MM.1S (cell line): ENCODE measurements at regions not wholly inside any gene's neighbourhood (a gene's known extent, or its start where the extent isn't known, plus 50 kb on each side); places are given as distances from the start of the nearest gene placed in this dataset.

Experiments
- DNase-seq: peaks from one replicate; pipeline ENCODE4 v3.0.0-alpha.2; 2015
- H2AFZ ChIP-seq: fragments of 300-600 bp; sonication (generic); 2 replicates; pipeline ENCODE4 v1.6.0; 2016; ENCODE audit warnings: antibody characterized with exemption, low read length
- H3F3A ChIP-seq: fragments of 300-600 bp; sonication (generic); 2 replicates; pipeline ENCODE4 v1.6.1; 2016; ENCODE audit warnings: mild to moderate bottlenecking, antibody characterized with exemption, low read length, moderate library complexity, mixed read lengths; ENCODE audit not compliant: insufficient read depth
- H3K27ac ChIP-seq: fragments of 300-600 bp; sonication (generic); 2 replicates; pipeline ENCODE4 v1.5.1; 2016; ENCODE audit warnings: mild to moderate bottlenecking, low read length
- H3K27me3 ChIP-seq: fragments of 300-600 bp; sonication (generic); replicated peaks from 2 replicates; pipeline ENCODE4 v1.6.0; 2016; ENCODE audit warnings: low read length; ENCODE audit not compliant: insufficient read depth
- H3K36me3 ChIP-seq: fragments of 300-600 bp; sonication (generic); replicated peaks from 2 replicates; pipeline ENCODE4 v1.6.1; 2016; ENCODE audit warnings: mild to moderate bottlenecking, low read length, mixed read lengths; ENCODE audit not compliant: insufficient read depth
- H3K4me1 ChIP-seq: fragments of 300-600 bp; sonication (generic); 2 replicates; pipeline ENCODE4 v1.6.1; 2016; ENCODE audit warnings: low read length, mixed read lengths
- H3K4me2 ChIP-seq: fragments of 300-600 bp; sonication (generic); 2 replicates; pipeline ENCODE4 v1.6.0; 2016; ENCODE audit warnings: low read depth, low read length
- H3K4me3 ChIP-seq: fragments of 300-600 bp; sonication (generic); 2 replicates; pipeline ENCODE4 v1.5.1; 2016; ENCODE audit warnings: low read length, mixed read lengths
- H3K79me2 ChIP-seq: fragments of 300-600 bp; sonication (generic); 2 replicates; pipeline ENCODE4 v1.6.1; 2016; ENCODE audit warnings: mixed run types, low read length, mixed read lengths
- H3K9ac ChIP-seq: fragments of 300-600 bp; sonication (generic); 2 replicates; pipeline ENCODE4 v1.6.1; 2016; ENCODE audit warnings: low read length, mixed read lengths
- H3K9me2 ChIP-seq: fragments of 300-600 bp; sonication (generic); replicated peaks from 2 replicates; pipeline ENCODE4 v1.6.1; 2016; ENCODE audit warnings: mild to moderate bottlenecking, low read length, mixed read lengths; ENCODE audit not compliant: insufficient read depth
- H3K9me3 ChIP-seq: fragments of 300-600 bp; sonication (generic); replicated peaks from 2 replicates; pipeline ENCODE4 v1.6.1; 2016; ENCODE audit warnings: mild to moderate bottlenecking, low read length, mixed read lengths; ENCODE audit not compliant: insufficient read depth
- H4K20me1 ChIP-seq: fragments of 300-600 bp; sonication (generic); 2 replicates; pipeline ENCODE4 v1.6.1; 2016; ENCODE audit warnings: mild to moderate bottlenecking, low read length, moderate library complexity, mixed read lengths; ENCODE audit not compliant: insufficient read depth
- EZH2 ChIP-seq: fragments of 300-600 bp; sonication (generic); optimal IDR thresholded peaks from 2 replicates; pipeline ENCODE3; 2017; ENCODE audit warnings: low read depth, mild to moderate bottlenecking, antibody characterized with exemption, low read length, mixed read lengths
- EZH2phosphoT487 ChIP-seq: fragments of 300-600 bp; sonication (generic); IDR thresholded peaks from 2 replicates; pipeline ENCODE4 v1.6.1; 2018; ENCODE audit warnings: antibody characterized with exemption, low read length
- TF ChIP-seq, protein P1 (sequence below): fragments of 300-600 bp; sonication (generic); IDR thresholded peaks from 2 replicates; pipeline ENCODE4 v1.5.1; 2016; ENCODE audit warnings: antibody characterized with exemption, low read length, mixed read lengths

DNA sequence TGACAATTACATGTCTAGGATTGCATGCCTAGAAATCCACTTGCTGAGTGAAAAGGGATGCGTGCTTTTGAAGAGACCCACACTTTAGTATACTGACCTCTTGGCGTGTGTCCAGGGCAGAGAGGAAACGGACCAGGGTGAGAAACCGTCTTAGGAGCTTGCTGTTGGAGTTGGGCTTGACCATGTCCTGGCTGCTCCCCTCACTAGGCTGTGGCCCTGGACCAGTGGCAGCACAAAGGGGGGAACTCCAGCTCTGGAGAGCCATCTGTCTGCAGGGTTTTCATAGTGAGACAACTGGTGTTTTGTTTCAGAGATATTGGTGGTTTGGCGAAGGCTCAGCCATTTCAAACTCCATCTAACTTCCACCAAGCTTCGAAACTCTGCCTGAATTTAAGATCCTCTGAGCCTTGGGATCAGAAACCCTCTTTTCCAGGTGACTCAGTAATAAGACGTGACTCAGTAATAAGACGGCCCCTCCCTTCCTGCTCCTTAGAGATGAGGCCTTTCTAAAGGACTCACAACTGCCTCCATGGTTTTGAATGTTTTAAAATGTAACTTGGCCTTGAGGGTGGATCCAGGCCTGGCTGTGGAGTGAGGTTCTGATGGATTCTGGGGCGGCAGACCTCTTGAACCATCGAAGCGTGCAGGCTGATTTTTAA lies 165.8 kb downstream of the MELK start:
- no peaks in the 10 kb centered on the region for H3K79me2 ChIP-seq
- no peaks in the 10 kb centered on the region for H3K4me1 ChIP-seq
- peaks cover 14% of the 10 kb centered on the region; the same call in 1 of the 2 replicates for H3K27me3 ChIP-seq
- H3K4me2 ChIP-seq, result no peak overlapping the region
- H3K9ac ChIP-seq, result no peak overlapping the region
- H3K9me3 ChIP-seq, result no peaks in the 10 kb centered on the region
- H2AFZ ChIP-seq, result no peak overlapping the region
- DNase-seq, result no peak
- no peak overlapping the region for H3K27ac ChIP-seq
- no peaks in the 10 kb centered on the region for H3F3A ChIP-seq
- TF ChIP-seq EZH2phosphoT487 (no peak), EZH2 (no peak)
- TF ChIP-seq, protein P1, sequence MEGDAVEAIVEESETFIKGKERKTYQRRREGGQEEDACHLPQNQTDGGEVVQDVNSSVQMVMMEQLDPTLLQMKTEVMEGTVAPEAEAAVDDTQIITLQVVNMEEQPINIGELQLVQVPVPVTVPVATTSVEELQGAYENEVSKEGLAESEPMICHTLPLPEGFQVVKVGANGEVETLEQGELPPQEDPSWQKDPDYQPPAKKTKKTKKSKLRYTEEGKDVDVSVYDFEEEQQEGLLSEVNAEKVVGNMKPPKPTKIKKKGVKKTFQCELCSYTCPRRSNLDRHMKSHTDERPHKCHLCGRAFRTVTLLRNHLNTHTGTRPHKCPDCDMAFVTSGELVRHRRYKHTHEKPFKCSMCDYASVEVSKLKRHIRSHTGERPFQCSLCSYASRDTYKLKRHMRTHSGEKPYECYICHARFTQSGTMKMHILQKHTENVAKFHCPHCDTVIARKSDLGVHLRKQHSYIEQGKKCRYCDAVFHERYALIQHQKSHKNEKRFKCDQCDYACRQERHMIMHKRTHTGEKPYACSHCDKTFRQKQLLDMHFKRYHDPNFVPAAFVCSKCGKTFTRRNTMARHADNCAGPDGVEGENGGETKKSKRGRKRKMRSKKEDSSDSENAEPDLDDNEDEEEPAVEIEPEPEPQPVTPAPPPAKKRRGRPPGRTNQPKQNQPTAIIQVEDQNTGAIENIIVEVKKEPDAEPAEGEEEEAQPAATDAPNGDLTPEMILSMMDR, result no peak
- H3K36me3 ChIP-seq, result no peaks in the 10 kb centered on the region
- H3K4me3 ChIP-seq, result no peak overlapping the region
- H3K9me2 ChIP-seq, result no peaks in the 10 kb centered on the region
- H4K20me1 ChIP-seq, result no peaks in the 10 kb centered on the region

DNA sequence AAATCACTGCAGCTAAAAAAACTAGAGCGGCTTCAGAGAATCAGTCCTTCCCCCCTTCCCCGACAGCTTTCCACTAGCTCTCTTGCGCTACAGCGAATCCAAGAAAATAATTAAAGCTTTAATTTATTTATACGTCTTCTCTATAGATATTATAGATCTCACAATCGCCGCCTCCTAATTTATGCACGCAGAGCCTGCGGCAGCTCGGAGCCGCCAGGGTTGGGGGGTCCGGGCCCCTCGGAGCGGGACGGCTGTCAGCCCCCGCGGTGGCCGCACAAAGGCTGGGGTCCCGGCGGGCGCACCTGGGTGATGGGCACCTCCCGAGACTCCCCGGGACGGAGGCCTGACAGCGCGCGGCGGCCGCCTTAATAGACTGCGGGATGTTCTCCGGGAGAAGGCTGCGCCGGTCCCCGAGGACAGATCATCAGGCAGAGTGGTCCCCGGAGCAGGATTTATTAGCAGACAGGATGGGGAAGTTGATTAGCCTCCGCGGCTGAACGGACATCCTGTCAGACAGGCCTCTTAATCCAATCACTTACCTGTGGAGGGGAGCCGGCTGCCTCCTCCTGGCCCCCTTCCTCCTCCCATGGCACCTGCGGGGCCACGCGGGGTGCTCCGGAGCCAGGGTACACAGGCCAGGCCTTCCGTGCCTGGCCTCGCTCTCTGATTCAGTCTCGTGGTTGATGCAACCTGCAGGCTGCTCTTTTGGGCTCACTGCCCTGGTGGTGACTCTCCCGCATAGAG lies 166.8 kb downstream of the MELK start:
- Histone ChIP-seq H3K79me2 (no peaks in the 10 kb centered on the region), H3K9me2 (no peaks in the 10 kb centered on the region), H3K4me3 (no peak overlapping the region), H3K9ac (no peak overlapping the region), H3K36me3 (no peaks in the 10 kb centered on the region), H3K9me3 (no peaks in the 10 kb centered on the region), H3K4me1 (no peaks in the 10 kb centered on the region), H3K27ac (no peak overlapping the region), H4K20me1 (no peaks in the 10 kb centered on the region), H3F3A (no peaks in the 10 kb centered on the region), H3K27me3 (peaks cover 14% of the 10 kb centered on the region; the same call in 1 of the 2 replicates), H2AFZ (no peak overlapping the region), H3K4me2 (no peak overlapping the region)
- no peak for DNase-seq
- no peak for TF ChIP-seq EZH2
- TF ChIP-seq, protein P1, result no peak
- TF ChIP-seq EZH2phosphoT487, result no peak

DNA sequence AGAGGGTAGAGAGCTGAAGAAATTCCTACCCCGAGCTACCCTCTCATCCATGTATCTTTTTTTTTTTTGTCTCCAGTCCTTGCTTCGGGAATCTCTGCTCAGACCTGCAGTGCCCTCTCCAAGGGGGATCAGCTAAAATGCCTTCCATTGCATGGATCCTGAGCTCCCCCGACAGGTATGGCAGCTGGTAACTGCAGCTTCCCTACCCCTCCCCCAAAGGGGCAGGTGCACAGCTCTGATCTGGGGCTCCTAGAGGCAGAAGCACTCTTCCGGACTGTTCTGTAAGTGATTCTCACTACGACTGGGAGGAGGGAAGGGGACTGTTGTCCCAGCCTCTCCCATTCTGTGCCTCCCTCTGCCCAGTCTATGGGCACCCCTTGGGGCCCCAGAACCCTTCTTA lies 169.6 kb downstream of the MELK start:
- H3F3A ChIP-seq, result no peaks in the 10 kb centered on the region
- no peaks in the 10 kb centered on the region for H3K36me3 ChIP-seq
- H2AFZ ChIP-seq, result no peak overlapping the region
- no peak overlapping the region for H3K27ac ChIP-seq
- peaks cover 14% of the 10 kb centered on the region for H3K27me3 ChIP-seq
- no peak overlapping the region for H3K4me3 ChIP-seq
- no peaks in the 10 kb centered on the region for H3K9me2 ChIP-seq
- no peak overlapping the region for H3K4me2 ChIP-seq
- no peaks in the 10 kb centered on the region for H3K4me1 ChIP-seq
- H3K79me2 ChIP-seq, result no peaks in the 10 kb centered on the region
- no peak overlapping the region for H3K9ac ChIP-seq
- no peaks in the 10 kb centered on the region for H3K9me3 ChIP-seq
- no peak for DNase-seq
- TF ChIP-seq EZH2 (no peak), EZH2phosphoT487 (no peak)
- TF ChIP-seq, protein P1, result no peak
- no peaks in the 10 kb centered on the region for H4K20me1 ChIP-seq
